ENCODE measurements at regions not wholly inside any gene's neighbourhood (a gene's known extent, or its start where the extent isn't known, plus 50 kb on each side); places are given as distances from the start of the nearest gene placed in this dataset.

DNA sequence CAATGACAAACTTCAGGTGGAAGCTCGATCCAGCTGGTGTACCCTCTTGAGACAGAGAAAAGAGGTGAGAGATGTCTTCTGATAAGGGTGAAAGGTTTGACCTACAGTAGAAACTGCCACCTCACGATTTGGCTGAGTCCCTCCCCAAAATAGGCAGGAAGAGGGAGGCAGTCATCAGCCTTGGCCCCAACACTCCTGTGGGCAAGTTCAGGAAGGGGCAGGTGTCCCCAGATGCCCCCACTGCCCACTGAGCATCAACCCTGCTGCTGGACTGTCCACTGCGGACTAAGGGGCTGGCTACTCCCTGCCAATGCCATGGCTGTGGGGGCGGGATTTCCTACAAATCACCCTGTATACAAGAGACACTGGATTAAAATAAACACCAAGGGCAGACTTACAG is 441.4 kb downstream of the BUD13 start:
- TF ChIP-seq, protein P1, sequence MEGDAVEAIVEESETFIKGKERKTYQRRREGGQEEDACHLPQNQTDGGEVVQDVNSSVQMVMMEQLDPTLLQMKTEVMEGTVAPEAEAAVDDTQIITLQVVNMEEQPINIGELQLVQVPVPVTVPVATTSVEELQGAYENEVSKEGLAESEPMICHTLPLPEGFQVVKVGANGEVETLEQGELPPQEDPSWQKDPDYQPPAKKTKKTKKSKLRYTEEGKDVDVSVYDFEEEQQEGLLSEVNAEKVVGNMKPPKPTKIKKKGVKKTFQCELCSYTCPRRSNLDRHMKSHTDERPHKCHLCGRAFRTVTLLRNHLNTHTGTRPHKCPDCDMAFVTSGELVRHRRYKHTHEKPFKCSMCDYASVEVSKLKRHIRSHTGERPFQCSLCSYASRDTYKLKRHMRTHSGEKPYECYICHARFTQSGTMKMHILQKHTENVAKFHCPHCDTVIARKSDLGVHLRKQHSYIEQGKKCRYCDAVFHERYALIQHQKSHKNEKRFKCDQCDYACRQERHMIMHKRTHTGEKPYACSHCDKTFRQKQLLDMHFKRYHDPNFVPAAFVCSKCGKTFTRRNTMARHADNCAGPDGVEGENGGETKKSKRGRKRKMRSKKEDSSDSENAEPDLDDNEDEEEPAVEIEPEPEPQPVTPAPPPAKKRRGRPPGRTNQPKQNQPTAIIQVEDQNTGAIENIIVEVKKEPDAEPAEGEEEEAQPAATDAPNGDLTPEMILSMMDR (IDR thresholded peaks at IDR 0.05), result no peak
- TF ChIP-seq POLR2A (IDR thresholded peaks at IDR 0.05), result no peak
